Heart left ventricle (tissue), 16 donors: ENCODE measurements at regions not wholly inside any gene's neighbourhood (a gene's known extent, or its start where the extent isn't known, plus 50 kb on each side); places are given as distances from the start of the nearest gene placed in this dataset.

ENCODE experiments used
- ATAC-seq, 4 donors: fragments of 200-7000 bp; cut with Tn5 transposase; one replicate each; pipeline ENCODE4 v1.9.1; 2020 to 2022; ENCODE audit warnings: moderate library complexity in 4 of 4, mild to moderate bottlenecking in 3 of 4, moderate number of reproducible peaks in 1 of 4
- DNase-seq, 5 donors: peaks; one replicate each; pipeline ENCODE4 v3.0.0-alpha.2; 2020
- H3K27ac ChIP-seq, 12 donors: fragments of 200-600 bp; sonication (generic) in 4 of 12; one replicate each; pipeline versions ENCODE4 v1.5.0 to v1.8.0; 2016 to 2022; ENCODE audit warnings: mild to moderate bottlenecking in 2 of 12
- H3K27me3 ChIP-seq, 9 donors: fragments of 200-600 bp; sonication (generic) in 2 of 9; one replicate each; pipeline versions ENCODE4 v1.5.1 to v1.8.0; 2016 to 2022; ENCODE audit warnings: mild to moderate bottlenecking in 3 of 9
- H3K36me3 ChIP-seq, 9 donors: fragments of 200-600 bp; sonication (generic) in 2 of 9; one replicate each; pipeline versions ENCODE4 v1.5.0 to v1.8.0; 2018 to 2022; ENCODE audit warnings: mild to moderate bottlenecking in 2 of 9
- H3K4me1 ChIP-seq, 12 donors: fragments of 200-600 bp; sonication (generic) in 4 of 12; one replicate each; pipeline versions ENCODE4 v1.5.0 to v1.8.0; 2016 to 2022; ENCODE audit warnings: mild to moderate bottlenecking in 3 of 12
- H3K4me3 ChIP-seq, 12 donors: fragments of 200-600 bp; sonication (generic) in 4 of 12; one replicate each; pipeline versions ENCODE4 v1.5.0 to v1.8.0; 2017 to 2022; ENCODE audit warnings: mild to moderate bottlenecking in 9 of 12, moderate library complexity in 4 of 12
- H3K9me3 ChIP-seq, 12 donors: fragments of 200-600 bp; sonication (generic) in 4 of 12; one replicate each; pipeline versions ENCODE4 v1.5.0 to v1.8.0; 2016 to 2022; ENCODE audit warnings: mild to moderate bottlenecking in 1 of 12
- CTCF ChIP-seq, 12 donors: fragments of 200-600 bp; sonication (generic) in 4 of 12; IDR thresholded peaks; one replicate each; pipeline versions ENCODE4 v1.5.0 to v1.8.0; 2018 to 2022; ENCODE audit warnings: antibody characterized with exemption in 12 of 12, mild to moderate bottlenecking in 5 of 12
- POLR2A ChIP-seq, 2 donors: fragments of 450-650 bp; IDR thresholded peaks; one replicate each; pipeline ENCODE4 v1.6.1; 2017; ENCODE audit warnings: antibody characterized with exemption in 2 of 2, mild to moderate bottlenecking in 2 of 2, moderate library complexity in 2 of 2
- WGBS, 4 donors: extraction: QIAGEN DNeasy Blood & Tissue Kit in 2 of 4; methylation state at CpG; one replicate each; pipeline versions ENCODE4 v1.1.5 to v1.1.7; 2013 to 2018; 5-methylcytosine and 5-hydroxymethylcytosine counted together
- intact Hi-C, 10 donors: fragments of 100-400 bp; cut with DNase I; formaldehyde crosslinking; loops; one replicate each; pipeline versions ENCODE4 v1.11.1 to v1.14.2; 2022
- donor health status: ischemic (EF 13 %, LVEDD 7.1; RV severe dilation, severe dysfunction).
- donor health status: healthy with polysubstance abuse.
- donor health status: DM: no; HTN: yes; CAD: no.
- donor health status: DM: no; HTN: no; CAD: no.
- donor health status: ischemic (EF 25% LVEDD 6.9; RV normal size, moderate dysfunction).
- donor health status: ischemic (EF 25% LVEDD 5.7; RV mildly dilated, moderate dysfunction).
- donor health status: healthy.
- donor health status: DM: yes; HTN: yes; CAD: no.
- donor health status: ischemic (EF 35%, LVEDD 5.7; RV mildly dilated, moderate dysfunction).
- donor health status: nonischemic (EF 11% LVEDD 7.7; RV severe dilation, severe dysfunction).
- donor health status: DM: yes; HTN: yes; CAD: no.
- donor health status: PGD.
- donor health status: ischemic (EF 29% LVEDD 5.4; RV normal size, mild dysfunction).
- donor health status: nonischemic (EF 23%, LVEDD 6.1; RV moderate dilation, normal function).

GRCh38 chr4:24413311-24413784 is 171.0 kb downstream of the DHX15 start:
- no peak for ATAC-seq
- no peak for DNase-seq
- Histone ChIP-seq H3K9me3 (peaks cover 0 to 6% (median 0%) of the 10 kb centered on the region in 12 donors), H3K27ac (no peak overlapping the region), H3K4me1 (no peaks in the 10 kb centered on the region), H3K4me3 (no peak overlapping the region), H3K36me3 (no peaks in the 10 kb centered on the region), H3K27me3 (no peaks in the 10 kb centered on the region)
- WGBS, 4 donors: 43 to 58% (median 53%) methylated on average over 8 of the region's 8 CpGs
- intact Hi-C loops: loop anchor here in 6 of 10 donors (10.0 kb wide), 8 partner anchors 159 to 1049 kb away; no protein-coding TSS in a partner anchor
- TF ChIP-seq POLR2A (IDR thresholded peaks at IDR 0.05) (no peak), CTCF (IDR thresholded peaks at IDR 0.05) (no peak)

GRCh38 chr4:24411806-24412205 is 172.5 kb downstream of the DHX15 start:
- DNase-seq (no peak), ATAC-seq (no peak)
- H3K27me3 ChIP-seq: no peaks in the 10 kb centered on the region
- 77 to 88% (median 80%) methylated on average over 2 of the region's 2 CpGs for WGBS, 4 donors
- H3K36me3 ChIP-seq: no peaks in the 10 kb centered on the region
- H3K27ac ChIP-seq: no peak overlapping the region
- TF ChIP-seq CTCF (IDR thresholded peaks at IDR 0.05) (no peak), POLR2A (IDR thresholded peaks at IDR 0.05) (no peak)
- H3K4me1 ChIP-seq: no peaks in the 10 kb centered on the region
- no peak overlapping the region for H3K4me3 ChIP-seq
- peaks cover 0 to 7% (median 0%) of the 10 kb centered on the region in 12 donors for H3K9me3 ChIP-seq
- intact Hi-C loops: loop anchor here in 6 of 10 donors (10.0 kb wide), 8 partner anchors 157 to 1047 kb away; no protein-coding TSS in a partner anchor

- Histone ChIP-seq H3K4me1 (no peaks in the 10 kb centered on the region), H3K9me3 (peaks cover 0 to 7% (median 0%) of the 10 kb centered on the region in 12 donors), H3K27me3 (no peaks in the 10 kb centered on the region), H3K4me3 (no peak overlapping the region), H3K36me3 (no peaks in the 10 kb centered on the region), H3K27ac (no peak overlapping the region)
- ATAC-seq (no peak), DNase-seq (no peak)
- no peak for TF ChIP-seq POLR2A (IDR thresholded peaks at IDR 0.05)
- TF ChIP-seq CTCF (IDR thresholded peaks at IDR 0.05): no peak
- intact Hi-C loops: loop anchor here in 6 of 10 donors (10.0 kb wide), 8 partner anchors 156 to 1046 kb away; no protein-coding TSS in a partner anchor
- 84 to 90% (median 88%) methylated on average over 2 of the region's 2 CpGs for WGBS, 4 donors
These were observed 173.1 kb downstream of the DHX15 start for GRCh38 chr4:24411299-24411698.

- no peaks in the 10 kb centered on the region for H3K36me3 ChIP-seq
- no peak for ATAC-seq
- peaks cover 0 to 7% (median 0%) of the 10 kb centered on the region in 12 donors for H3K9me3 ChIP-seq
- DNase-seq: no peak
- H3K4me1 ChIP-seq: no peaks in the 10 kb centered on the region
- 85 to 93% (median 90%) methylated on average over 5 of the region's 5 CpGs for WGBS, 4 donors
- no peak overlapping the region for H3K27ac ChIP-seq
- intact Hi-C loops: loop anchor here in 2 of 10 donors (10.0 kb wide), 2 partner anchors 144 to 374 kb away; no protein-coding TSS in a partner anchor
- no peaks in the 10 kb centered on the region for H3K27me3 ChIP-seq
- H3K4me3 ChIP-seq: no peak overlapping the region
- TF ChIP-seq CTCF (IDR thresholded peaks at IDR 0.05) (no peak), POLR2A (IDR thresholded peaks at IDR 0.05) (no peak)
These were observed 175.7 kb downstream of the DHX15 start for GRCh38 chr4:24408640-24409039.
